Gastrocnemius medialis (tissue), 4 donors: ENCODE measurements at regions not wholly inside any gene's neighbourhood (a gene's known extent, or its start where the extent isn't known, plus 50 kb on each side); places are given as distances from the start of the nearest gene placed in this dataset.

Experiments
- ATAC-seq, 2 donors: fragments of 150-250 bp; one replicate each; pipeline ENCODE4 v1.9.1; 2016
- DNase-seq, 2 donors: peaks; one replicate each; pipeline ENCODE4 v3.0.0-alpha.2; 2019
- H3K27ac ChIP-seq, 4 donors: fragments of 200-600 bp; sonication (generic); 1 replicate in 1 of 4; 2 replicates in 3 of 4; pipeline ENCODE4 v1.5.1; 2016 to 2018; ENCODE audit warnings: mild to moderate bottlenecking in 2 of 4, moderate library complexity in 1 of 4
- H3K27me3 ChIP-seq, 3 donors: fragments of 200-600 bp; sonication (generic) in 2 of 3; 1 replicate in 1 of 3; 2 replicates in 2 of 3; pipeline versions ENCODE4 v1.5.1 to v1.6.0; 2016 to 2019; ENCODE audit warnings: mild to moderate bottlenecking in 1 of 3, moderate library complexity in 1 of 3
- H3K36me3 ChIP-seq, 2 donors: fragments of 200-600 bp; sonication (generic) in 1 of 2; one replicate each; pipeline ENCODE4 v1.5.1; 2017 to 2018
- H3K4me1 ChIP-seq, 2 donors: fragments of 200-600 bp; sonication (generic) in 1 of 2; one replicate each; pipeline ENCODE4 v1.5.1; 2016 to 2017; ENCODE audit warnings: mild to moderate bottlenecking in 2 of 2
- H3K4me3 ChIP-seq, 4 donors: fragments of 200-600 bp; sonication (generic) in 3 of 4; 1 replicate in 1 of 4; 2 replicates in 3 of 4; pipeline ENCODE4 v1.5.1; 2016 to 2019; ENCODE audit warnings: mild to moderate bottlenecking in 2 of 4
- H3K9me3 ChIP-seq, 3 donors: fragments of 200-600 bp; sonication (generic) in 2 of 3; 1 replicate in 1 of 3; 2 replicates in 2 of 3; pipeline ENCODE4 v1.5.1; 2016 to 2019
- POLR2A ChIP-seq, 2 donors: fragments of 450-650 bp; IDR thresholded peaks; one replicate each; pipeline ENCODE4 v1.6.1; 2017; ENCODE audit warnings: antibody characterized with exemption in 2 of 2, mild to moderate bottlenecking in 2 of 2, moderate library complexity in 2 of 2
- in situ Hi-C, 4 donors: fragments of 200-750 bp; cut with MboI; loops; one replicate each; pipeline versions ENCODE4 v1.15.0 to v1.8.0; 2017; ENCODE audit warnings: low sequenced_read_pairs in 4 of 4
- intact Hi-C: fragments of 100-400 bp; cut with DNase I; formaldehyde crosslinking; loops from one replicate; pipeline ENCODE4 v1.15.1; 2023; ENCODE audit warnings: low total_unique reads
- TF ChIP-seq, protein P1 (sequence below), 5 experiments: fragments of 450-650 bp in 3 of 5; fragments of 200-600 bp in 2 of 5; sonication (generic) in 2 of 5; IDR thresholded peaks in 4 of 5; conservative IDR thresholded peaks in 1 of 5; 1 replicate in 4 of 5; 2 replicates in 1 of 5; pipeline ENCODE4 v1.5.1; 2016 to 2019; ENCODE audit warnings: antibody characterized with exemption in 5 of 5, mild to moderate bottlenecking in 3 of 5, moderate library complexity in 3 of 5

DNA sequence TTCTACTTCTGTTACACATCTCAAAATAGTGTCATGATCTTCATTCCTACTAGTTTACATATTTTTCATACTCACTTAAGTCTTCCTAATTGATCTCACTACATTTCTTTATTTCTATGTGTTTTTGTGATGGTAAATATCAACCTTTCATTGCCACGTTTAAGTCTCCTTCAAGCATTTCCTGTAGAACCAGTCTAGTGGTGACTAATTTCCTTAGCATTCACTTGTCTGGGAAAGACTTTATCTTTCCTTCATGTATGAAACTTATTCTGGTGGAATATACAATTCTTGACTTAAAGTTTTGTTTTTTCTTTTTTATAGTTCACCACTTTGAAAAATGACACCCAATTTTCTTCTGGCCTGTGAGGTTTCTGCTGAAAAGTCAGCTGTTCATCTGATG is 181.4 kb upstream of the NEIL3 start:
- in situ Hi-C loops: no loop called here
- no peak overlapping the region for H3K27ac ChIP-seq
- ATAC-seq: no peak

DNA sequence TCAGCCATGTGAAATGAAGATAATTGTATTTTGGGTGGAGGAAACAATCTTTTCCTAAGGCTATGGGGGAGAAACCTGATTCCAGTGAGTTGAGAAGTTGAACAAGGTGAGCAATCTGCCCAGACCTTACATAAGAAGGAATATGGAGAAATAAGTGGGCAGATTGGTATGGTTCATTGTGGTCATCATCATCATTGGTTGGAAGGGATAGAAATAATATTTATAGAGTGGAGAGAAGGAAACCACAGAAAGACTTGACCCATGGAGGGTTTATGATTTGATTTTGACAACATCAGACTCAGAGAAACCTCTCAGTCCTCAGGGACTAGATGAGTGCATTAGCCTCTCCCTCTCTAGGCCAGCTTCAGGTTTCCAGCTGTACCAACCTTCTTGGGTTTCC is 177.9 kb upstream of the NEIL3 start:
- no peak overlapping the region for H3K4me3 ChIP-seq
- no peak for TF ChIP-seq POLR2A (IDR thresholded peaks at IDR 0.05)
- TF ChIP-seq, protein P1, sequence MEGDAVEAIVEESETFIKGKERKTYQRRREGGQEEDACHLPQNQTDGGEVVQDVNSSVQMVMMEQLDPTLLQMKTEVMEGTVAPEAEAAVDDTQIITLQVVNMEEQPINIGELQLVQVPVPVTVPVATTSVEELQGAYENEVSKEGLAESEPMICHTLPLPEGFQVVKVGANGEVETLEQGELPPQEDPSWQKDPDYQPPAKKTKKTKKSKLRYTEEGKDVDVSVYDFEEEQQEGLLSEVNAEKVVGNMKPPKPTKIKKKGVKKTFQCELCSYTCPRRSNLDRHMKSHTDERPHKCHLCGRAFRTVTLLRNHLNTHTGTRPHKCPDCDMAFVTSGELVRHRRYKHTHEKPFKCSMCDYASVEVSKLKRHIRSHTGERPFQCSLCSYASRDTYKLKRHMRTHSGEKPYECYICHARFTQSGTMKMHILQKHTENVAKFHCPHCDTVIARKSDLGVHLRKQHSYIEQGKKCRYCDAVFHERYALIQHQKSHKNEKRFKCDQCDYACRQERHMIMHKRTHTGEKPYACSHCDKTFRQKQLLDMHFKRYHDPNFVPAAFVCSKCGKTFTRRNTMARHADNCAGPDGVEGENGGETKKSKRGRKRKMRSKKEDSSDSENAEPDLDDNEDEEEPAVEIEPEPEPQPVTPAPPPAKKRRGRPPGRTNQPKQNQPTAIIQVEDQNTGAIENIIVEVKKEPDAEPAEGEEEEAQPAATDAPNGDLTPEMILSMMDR (IDR thresholded peaks at IDR 0.05 in 4 of 5, conservative IDR thresholded peaks at IDR 0.05 in 1 of 5): no peak
- H3K27ac ChIP-seq: no peak overlapping the region
- intact Hi-C loops: no loop called here
- H3K27me3 ChIP-seq: no peaks in the 10 kb centered on the region
- H3K36me3 ChIP-seq: no peaks in the 10 kb centered on the region
- ATAC-seq: no peak
- in situ Hi-C loops: no loop called here
- H3K9me3 ChIP-seq: peaks cover 0 to 3% (median 0%) of the 10 kb centered on the region in 3 donors
- no peak for DNase-seq
- H3K4me1 ChIP-seq: no peaks in the 10 kb centered on the region

More for the DNA sequence above, 181.4 kb upstream of the NEIL3 start:
- H3K27me3 ChIP-seq: no peaks in the 10 kb centered on the region
- no peaks in the 10 kb centered on the region for H3K9me3 ChIP-seq
- H3K4me3 ChIP-seq: no peak overlapping the region
- H3K36me3 ChIP-seq: no peaks in the 10 kb centered on the region
- H3K4me1 ChIP-seq: no peaks in the 10 kb centered on the region
- no peak for DNase-seq
- intact Hi-C loops: no loop called here
- no peak for TF ChIP-seq POLR2A (IDR thresholded peaks at IDR 0.05)
- TF ChIP-seq, protein P1 (IDR thresholded peaks at IDR 0.05 in 4 of 5, conservative IDR thresholded peaks at IDR 0.05 in 1 of 5): no peak

DNA sequence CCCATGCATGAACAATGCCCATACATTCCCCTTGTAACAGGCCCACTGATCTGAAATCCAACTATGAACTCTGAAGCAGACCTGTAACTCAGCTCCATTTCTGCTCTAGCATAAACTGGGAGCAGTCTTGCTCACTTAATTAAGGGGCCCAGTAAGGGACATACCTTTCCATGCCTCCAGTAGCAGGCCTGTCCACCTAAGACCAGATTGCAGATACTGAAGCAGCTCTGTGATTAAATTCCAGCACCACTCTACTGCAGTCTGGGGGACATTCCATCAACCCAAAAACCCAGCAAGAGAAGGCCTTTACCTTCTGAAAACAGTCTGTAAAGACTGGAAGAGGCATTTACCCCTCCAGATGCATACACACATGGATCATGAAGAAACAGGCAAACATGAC is 162.0 kb upstream of the NEIL3 start:
- DNase-seq (no peak), ATAC-seq (no peak)
- in situ Hi-C loops (no loop called here), intact Hi-C loops (no loop called here)
- Histone ChIP-seq H3K9me3 (no peaks in the 10 kb centered on the region), H3K4me3 (no peak overlapping the region), H3K27ac (no peak overlapping the region), H3K27me3 (no peaks in the 10 kb centered on the region), H3K36me3 (no peaks in the 10 kb centered on the region), H3K4me1 (no peaks in the 10 kb centered on the region)
- no peak for TF ChIP-seq POLR2A (IDR thresholded peaks at IDR 0.05)
- TF ChIP-seq, protein P1 (IDR thresholded peaks at IDR 0.05 in 4 of 5, conservative IDR thresholded peaks at IDR 0.05 in 1 of 5): no peak

DNA sequence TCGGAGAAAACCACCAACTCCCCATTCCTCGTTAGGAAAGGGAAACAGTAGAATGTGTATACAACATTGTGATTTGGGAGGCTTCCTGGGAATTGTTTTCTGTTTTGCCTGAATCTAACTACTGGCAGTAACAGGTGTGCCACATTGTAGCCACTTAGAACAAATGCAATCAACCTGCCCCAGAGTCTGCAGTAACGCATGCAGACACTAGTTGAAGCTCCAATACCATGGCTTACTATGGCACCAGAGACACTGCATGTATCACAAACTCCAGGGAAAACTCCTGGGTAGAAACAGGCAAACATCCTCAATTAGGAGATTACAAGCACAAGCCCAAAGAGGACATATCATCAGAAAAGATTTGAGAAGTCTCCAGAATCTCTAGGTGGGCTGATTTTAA is 154.2 kb upstream of the NEIL3 start:
- no peak for TF ChIP-seq POLR2A (IDR thresholded peaks at IDR 0.05)
- TF ChIP-seq, protein P1 (IDR thresholded peaks at IDR 0.05 in 4 of 5, conservative IDR thresholded peaks at IDR 0.05 in 1 of 5): no peak
- H3K27ac ChIP-seq: no peak overlapping the region
- H3K9me3 ChIP-seq: no peaks in the 10 kb centered on the region
- in situ Hi-C loops (no loop called here), intact Hi-C loops (no loop called here)
- H3K27me3 ChIP-seq: no peaks in the 10 kb centered on the region
- H3K4me1 ChIP-seq: no peaks in the 10 kb centered on the region
- DNase-seq: no peak
- H3K4me3 ChIP-seq: no peak overlapping the region
- no peak for ATAC-seq
- no peaks in the 10 kb centered on the region for H3K36me3 ChIP-seq

DNA sequence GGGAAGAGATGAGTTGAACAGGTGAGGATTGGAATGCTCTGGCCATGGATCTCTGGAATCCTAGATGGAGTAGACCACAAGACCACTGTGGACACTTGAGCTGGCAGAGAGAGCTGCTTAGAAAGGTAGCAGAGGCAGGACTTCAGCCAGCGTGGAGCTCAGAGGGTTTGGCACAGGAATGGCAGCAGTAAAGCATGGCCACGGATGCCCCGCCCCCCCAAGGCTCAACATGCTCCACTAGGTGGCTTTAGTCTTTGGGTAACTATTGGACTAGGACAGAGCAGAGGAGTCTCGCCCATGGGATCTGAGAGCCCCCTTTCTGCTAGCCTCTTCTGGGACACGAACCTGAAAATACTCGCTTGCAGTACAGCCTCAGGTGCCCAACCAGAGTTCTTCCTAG is 150.1 kb upstream of the NEIL3 start:
- TF ChIP-seq POLR2A (IDR thresholded peaks at IDR 0.05): no peak
- TF ChIP-seq, protein P1 (IDR thresholded peaks at IDR 0.05 in 4 of 5, conservative IDR thresholded peaks at IDR 0.05 in 1 of 5): no peak
- H3K27me3 ChIP-seq: no peaks in the 10 kb centered on the region
- no peaks in the 10 kb centered on the region for H3K9me3 ChIP-seq
- ATAC-seq (no peak), DNase-seq (no peak)
- H3K4me1 ChIP-seq: no peaks in the 10 kb centered on the region
- H3K4me3 ChIP-seq: no peak overlapping the region
- H3K36me3 ChIP-seq: no peaks in the 10 kb centered on the region
- intact Hi-C loops (no loop called here), in situ Hi-C loops (no loop called here)
- H3K27ac ChIP-seq: no peak overlapping the region
